ENCODE measurements at regions not wholly inside any gene's neighbourhood (a gene's known extent, or its start where the extent isn't known, plus 50 kb on each side); places are given as distances from the start of the nearest gene placed in this dataset.
A peak's percentile ranks its signal among the peaks of the same experiment; 100 is the strongest.

- peak; percentile 75 for ATAC-seq
- intact Hi-C loops (cut with DNase I) = no loop called here
Measured at GRCh38 chr1:219271818-219272535, 98.3 kb downstream of the LYPLAL1 start.

GRCh38 chr1:219269171-219269570 lies 95.5 kb downstream of the LYPLAL1 start:
- DNase-seq (ENCODE audit: low spot score) (no peak), ATAC-seq (no peak)
- intact Hi-C loops (cut with DNase I) = no loop called here

More at GRCh38 chr1:219271818-219272535, 98.3 kb downstream of the LYPLAL1 start:
- DNase-seq (ENCODE audit: low spot score) = no peak

DNA sequence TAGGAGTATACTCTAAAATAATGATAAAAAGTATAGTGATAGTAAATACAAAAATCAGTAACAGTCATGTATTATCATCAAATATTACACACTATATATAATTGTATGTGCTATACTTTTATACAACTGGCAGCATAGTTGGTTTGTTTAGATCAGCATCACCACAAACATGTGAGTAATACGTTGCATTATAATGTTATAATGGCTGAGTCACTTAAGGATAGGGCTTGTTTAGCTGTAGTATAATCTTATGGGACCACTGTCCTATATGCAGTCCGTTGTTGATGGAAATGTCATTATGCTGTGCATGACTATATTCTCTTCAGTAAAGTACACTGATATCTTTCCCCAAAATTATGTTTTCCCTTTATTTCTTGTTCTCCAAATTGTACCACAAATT lies 92.8 kb downstream of the LYPLAL1 start:
- intact Hi-C loops (cut with DNase I) = no loop called here
- no peak for ATAC-seq
- no peak for DNase-seq (ENCODE audit: low spot score)

GRCh38 chr1:219265026-219265515 lies 91.4 kb downstream of the LYPLAL1 start:
- intact Hi-C loops (cut with DNase I) = no loop called here
- no peak for DNase-seq (ENCODE audit: low spot score)
- no peak for ATAC-seq

GRCh38 chr1:219264561-219264960 lies 90.9 kb downstream of the LYPLAL1 start:
- DNase-seq (ENCODE audit: low spot score) (no peak), ATAC-seq (no peak)
- intact Hi-C loops (cut with DNase I) = no loop called here

Data from sciatic nerve (tissue), 2 donors.